OCI-LY3 (cell line): ENCODE measurements at regions not wholly inside any gene's neighbourhood (a gene's known extent, or its start where the extent isn't known, plus 50 kb on each side); places are given as distances from the start of the nearest gene placed in this dataset.

ENCODE experiments used
- CTCF ChIP-seq: fragments of 200-600, 300-600 bp; sonication (generic); IDR thresholded peaks from 2 replicates; pipeline ENCODE4 v1.5.1; 2014; ENCODE audit warnings: antibody characterized with exemption, low read length, low read depth
- EZH2phosphoT487 ChIP-seq: fragments of 200-600 bp; shearing (Covaris generic); IDR thresholded peaks from 2 replicates; pipeline ENCODE4 v1.6.1; 2018; ENCODE audit warnings: antibody characterized with exemption, mixed run types, low read depth

GRCh38 chr2:7400628-7401027 lies 483.4 kb downstream of the RNF144A start:
- no peak for TF ChIP-seq CTCF
- no peak for TF ChIP-seq EZH2phosphoT487
